NOMO-1 treated with DMSO at 0.1 percent for 48 hours (cell line): ENCODE measurements at regions not wholly inside any gene's neighbourhood (a gene's known extent, or its start where the extent isn't known, plus 50 kb on each side); places are given as distances from the start of the nearest gene placed in this dataset.
"Not testable (repeated sequence)": the region's sequence is repeated elsewhere in the genome, so short reads cannot be mapped to it uniquely, and the experiment has no call there.

Experiments
- DNase-seq: peaks from one replicate; lab custom pipeline; 2025; ENCODE audit not compliant: unreplicated experiment; lab: John Stamatoyannopoulos, UW

DNA sequence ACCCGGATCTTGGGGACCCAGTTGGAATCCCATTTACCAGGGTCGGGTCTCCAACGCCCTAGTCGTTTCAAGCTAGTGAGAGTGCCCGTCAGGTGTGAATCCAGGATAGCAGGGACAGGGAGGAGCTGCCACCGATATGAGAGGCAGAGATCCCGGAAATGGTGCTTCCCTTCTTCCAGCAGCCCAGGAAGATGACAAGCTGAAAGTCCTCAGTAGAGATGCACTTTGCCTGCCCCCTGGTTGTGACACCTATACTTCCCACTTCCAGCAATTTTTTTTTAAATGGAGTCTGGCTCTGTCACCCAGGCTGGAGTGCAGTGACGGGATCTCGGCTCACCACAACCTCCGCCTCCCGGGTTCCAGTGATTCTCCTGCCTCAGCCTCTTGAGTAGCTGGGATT is 503.0 kb downstream of the NTRK3 start:
- no peak for DNase-seq

GRCh38 chr15:87752250-87752951 is 504.1 kb downstream of the NTRK3 start:
- DNase-seq, result no peak

DNA sequence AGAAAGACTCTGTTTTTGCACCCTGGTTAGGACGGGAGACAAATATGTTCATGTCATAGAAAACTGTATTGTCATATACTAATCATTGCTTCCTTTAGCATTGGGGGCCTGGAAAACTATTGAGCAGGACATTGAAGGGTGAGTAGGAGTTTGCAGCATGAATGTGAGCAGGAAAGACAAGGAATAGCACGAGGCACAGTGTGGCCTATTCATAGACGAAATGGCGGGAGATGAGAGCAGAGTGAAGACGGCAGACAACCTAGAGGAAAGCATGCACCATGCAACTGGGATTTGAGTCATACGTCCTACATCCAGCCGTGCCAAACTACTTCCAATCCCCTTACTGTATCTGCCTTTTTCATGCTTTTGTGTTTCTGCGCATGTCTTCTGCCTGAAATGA is 508.1 kb downstream of the NTRK3 start:
- DNase-seq, result no peak

DNA sequence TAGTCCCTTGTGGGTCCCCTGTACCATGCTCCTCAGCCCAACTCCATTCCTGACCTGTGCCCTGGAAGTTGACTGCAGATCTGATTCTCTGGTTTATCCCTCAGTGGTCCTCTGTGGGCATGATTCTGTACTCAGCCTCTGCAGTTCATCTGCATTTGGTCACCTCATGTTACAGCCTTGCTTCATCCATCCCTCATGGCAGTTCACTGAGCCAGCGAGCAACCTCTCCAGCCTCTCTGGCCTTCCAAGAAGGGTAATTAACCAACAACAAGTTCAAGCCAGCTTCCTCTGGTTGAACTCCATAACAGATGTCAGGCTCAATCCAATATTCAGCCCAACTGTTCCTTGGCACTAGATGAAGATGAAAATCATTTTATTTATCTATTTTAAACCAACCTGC is 509.5 kb downstream of the NTRK3 start:
- DNase-seq, result no peak

DNA sequence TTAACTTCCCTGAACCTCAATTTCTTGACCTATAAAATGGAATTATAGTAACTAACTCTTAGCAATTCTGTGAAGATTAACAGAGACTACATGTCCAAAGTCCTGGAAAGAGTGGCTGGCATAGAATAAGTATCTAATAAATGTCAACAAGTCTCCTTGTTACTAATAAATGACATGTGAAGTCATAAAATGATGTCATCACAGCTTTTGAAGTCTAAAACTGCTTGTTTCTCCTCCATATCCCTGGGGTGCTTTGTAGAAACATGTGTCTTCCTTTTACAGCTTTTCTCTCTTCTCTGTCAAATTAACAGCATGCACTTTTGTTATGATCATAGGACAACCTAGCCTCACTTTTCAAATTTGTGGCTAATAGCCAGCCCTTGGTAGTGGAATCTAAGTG is 510.2 kb downstream of the NTRK3 start:
- no peak for DNase-seq

- DNase-seq, result no peak
Measured at GRCh38 chr15:87744815-87745214, 511.7 kb downstream of the NTRK3 start.

DNA sequence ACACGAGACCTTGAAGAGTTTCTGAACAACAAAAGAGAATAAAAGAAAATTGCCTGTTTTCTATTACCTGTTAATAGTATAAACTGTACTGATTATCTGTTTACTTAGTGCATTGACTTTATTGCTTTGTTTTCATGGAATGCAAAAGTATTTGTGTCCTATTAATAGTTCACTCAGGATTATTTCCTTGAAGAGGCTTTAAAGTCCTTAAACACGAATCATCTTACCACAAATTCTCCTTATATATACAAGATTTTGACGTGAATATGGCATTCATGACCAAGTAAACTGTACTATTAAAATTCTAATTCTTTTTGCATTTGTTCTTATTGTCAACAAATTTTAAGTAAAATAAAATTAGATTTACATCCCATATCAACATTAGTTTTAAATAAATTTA is 513.0 kb downstream of the NTRK3 start:
- DNase-seq, result no peak

DNA sequence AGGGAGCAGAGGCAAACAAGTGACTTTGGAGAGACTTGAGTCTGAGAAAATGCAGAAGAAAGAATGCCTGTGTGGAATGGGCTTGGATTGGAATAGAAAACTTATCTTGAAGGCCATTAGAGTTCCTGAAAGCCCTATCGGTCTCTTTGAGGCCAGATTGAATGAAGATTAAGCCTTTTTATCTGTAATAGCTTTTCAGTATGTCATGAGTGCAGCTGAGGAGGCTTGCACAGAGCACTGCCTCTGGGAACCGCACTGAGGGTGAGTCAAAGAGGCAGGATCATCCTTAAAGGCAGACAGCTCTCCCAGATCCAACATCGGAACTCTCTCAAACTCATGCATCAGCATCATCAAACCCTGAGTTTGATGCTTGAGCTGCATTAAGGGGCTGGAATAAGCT is 515.2 kb downstream of the NTRK3 start:
- no peak for DNase-seq

DNA sequence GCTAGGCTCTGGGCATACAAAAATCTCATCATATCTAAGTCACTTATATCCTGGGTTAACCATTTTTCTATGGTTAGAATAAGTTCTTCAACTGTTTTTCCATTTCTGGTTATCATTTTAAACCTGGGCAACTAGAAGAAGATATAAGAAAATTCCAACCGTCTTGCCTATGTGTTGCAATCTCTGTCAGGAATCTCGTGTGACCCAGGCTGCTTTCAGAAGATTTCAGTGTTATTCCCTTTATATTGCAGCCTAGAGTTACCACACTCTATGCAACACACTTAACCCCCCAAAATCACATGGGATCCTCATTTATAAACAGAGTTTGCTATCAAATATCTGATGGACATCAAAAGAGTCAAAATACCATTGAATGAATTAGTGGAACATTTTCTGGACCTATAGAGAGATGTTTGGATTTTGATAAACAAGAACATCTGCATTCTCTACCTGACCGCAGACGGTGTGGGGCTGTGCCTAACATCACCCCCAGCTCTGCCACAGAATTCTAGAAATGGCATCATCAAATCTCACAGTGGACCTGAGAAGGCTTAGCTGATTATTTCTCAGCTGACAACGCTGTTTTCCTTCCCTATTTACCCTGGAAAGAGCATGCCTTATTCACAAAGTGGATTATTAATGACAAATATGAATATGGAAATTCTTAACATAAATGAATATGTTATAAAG is 515.7 kb downstream of the NTRK3 start:
- DNase-seq, result no peak

DNA sequence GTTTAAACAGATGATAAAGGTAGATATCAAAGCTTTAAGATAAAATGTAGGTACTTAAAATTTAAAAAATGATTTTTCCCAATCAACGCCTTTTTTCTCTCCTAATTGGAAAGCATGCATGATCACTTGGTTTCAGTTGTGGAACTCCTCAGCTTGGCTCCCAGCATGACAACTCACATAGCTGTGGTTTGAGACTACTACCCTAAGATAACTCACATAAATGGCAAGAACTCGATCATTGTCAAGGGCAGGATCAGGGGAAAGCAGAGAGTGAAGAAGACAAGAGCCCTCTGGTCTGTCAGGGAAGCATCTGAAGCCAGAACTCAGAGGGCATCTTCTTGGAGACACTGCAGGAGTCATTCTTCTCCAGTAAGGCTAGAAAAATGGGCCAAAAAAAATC is 516.7 kb downstream of the NTRK3 start:
- no peak for DNase-seq

DNA sequence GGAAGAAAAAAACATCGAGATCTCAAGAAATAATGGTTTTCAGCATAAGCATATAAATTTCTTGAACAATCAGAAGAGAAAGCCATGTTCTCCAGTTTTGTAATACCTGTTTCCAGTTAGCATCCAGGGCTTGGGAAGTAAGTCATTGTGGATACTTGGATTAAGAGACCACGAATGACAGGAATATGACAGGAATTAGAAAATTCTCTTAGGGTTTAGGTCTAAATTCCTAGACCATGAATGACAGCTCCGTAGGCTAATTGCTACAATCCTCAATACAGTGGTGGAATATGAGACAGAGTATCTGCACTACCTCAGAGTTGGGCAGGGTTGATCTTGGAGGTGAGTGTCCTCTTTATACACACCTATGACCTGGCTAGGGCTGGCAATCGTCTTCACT is 517.5 kb downstream of the NTRK3 start:
- no peak for DNase-seq

DNA sequence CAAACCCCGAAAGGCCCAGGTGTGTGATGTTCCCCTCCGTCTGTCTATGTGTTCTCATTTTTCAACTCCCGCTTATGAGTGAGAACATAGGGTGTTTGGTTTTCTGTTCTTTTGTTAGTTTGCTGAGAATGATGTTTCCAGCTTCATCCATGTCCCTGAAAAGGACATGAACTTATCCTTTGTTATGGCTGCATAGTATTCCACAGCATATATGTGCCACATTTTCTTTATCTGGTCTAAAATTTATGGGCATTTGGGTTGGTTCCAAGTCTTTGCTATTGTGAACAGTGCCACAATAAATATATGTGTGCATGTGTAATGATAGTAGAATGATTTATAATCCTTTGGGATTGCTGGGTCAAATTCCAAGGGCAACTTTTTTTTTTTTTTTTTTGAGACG is 519.1 kb downstream of the NTRK3 start:
- DNase-seq, result not testable (repeated sequence)

DNA sequence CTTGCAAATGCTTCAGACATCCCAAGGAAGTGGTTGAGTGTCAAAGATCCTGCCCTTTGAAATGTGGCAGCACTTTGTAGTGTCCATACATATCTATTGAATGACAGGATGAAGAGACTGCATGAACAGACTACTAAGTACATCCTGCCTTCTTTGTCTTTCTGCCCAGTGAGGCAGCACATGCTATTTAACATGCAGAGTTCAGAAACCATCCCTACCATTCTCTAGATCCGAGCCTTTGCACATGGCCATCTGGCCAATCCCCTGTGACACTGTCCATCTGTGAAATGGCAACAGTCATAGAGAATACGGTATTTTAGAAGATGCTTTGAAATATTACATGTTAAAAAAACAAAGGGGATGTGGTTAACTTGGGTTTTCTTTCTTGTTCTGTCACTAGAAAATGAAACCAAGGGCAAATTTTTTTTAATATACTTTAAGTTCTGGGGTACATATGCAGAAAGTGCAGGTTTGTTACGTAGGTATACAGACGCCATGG is 519.6 kb downstream of the NTRK3 start:
- no peak for DNase-seq

DNA sequence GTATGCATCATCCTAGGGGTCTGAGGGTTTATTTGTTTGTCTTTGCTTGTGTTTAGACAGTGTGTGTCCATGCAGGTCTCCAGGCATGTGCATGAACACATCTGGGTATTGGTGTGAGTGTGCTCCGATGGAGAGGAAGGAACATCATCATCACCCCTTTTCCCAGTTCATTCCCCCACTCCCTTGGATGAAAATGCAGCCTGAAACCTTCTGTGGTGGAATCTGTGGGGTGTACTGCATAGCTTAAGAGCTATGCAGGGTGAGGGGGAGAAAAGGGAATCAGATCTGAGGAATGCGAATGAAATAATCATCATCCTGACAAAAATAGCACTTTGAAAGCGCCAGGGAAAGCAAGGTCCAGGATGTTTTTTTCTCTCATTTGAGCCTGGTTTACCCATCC is 520.1 kb downstream of the NTRK3 start:
- no peak for DNase-seq

GRCh38 chr15:87735522-87735921 is 521.0 kb downstream of the NTRK3 start:
- no peak for DNase-seq

DNA sequence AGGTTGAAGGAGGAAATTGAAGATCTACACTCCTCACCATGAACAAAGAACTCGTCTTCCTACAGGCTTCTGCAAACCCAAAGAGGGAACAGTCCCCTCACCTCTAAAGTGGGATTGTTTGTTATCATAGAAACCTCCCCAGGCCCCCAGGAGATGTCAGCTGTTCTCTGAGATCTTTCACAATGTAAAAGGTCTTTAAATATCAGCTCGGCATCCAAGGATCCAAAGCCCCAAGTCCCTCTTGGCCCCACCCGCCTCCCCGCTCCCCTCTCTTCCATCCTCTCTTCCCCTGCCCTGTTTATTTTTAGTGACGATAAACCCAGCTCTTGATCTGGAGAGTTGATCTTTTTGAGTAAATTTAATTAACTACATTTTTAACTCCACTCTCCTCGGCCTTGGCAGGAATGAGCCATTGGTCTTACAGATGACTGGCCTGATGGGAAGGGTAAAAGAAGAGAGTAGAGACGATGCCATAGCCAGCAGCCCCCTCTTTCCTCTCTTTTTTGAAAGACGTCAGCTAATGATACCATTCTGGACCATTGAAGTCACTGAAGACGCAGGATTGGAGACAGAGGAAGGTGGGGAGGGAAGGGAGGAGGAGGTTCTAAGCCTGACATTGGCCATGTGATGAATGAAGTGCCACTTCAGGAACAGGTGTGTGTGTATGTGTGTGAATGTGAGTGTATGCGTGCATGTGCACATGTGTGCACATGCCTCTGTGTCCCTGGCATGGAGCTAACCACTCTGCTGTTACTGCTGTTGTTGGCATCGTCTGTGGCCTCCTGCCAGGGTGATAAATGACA is 521.8 kb downstream of the NTRK3 start:
- no peak for DNase-seq

GRCh38 chr15:87733977-87734376 is 522.6 kb downstream of the NTRK3 start:
- no peak for DNase-seq

- DNase-seq, result no peak
Measured at GRCh38 chr15:87733541-87733941, 523.0 kb downstream of the NTRK3 start.

DNA sequence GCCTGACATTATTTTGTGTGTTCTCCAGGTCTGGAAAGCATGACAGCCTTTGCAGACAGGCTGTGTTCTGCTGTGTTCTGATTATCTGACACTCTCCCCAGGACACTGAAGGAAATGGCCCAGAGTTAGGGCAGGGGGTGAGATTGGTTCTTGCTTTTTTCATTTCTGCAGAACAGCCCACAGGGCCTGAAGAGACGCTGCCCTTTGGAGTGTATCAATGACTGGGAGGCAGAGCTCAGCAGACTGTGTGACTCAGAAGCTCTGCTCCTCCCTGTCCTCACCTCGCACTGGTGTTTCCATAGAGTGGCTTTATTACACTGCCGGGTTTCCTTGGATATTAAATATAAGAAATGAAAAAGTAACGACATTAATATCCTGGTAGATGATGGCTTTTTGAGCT is 523.6 kb downstream of the NTRK3 start:
- DNase-seq, result no peak

- DNase-seq, result no peak
Measured at GRCh38 chr15:87731630-87732029, 524.9 kb downstream of the NTRK3 start.

DNA sequence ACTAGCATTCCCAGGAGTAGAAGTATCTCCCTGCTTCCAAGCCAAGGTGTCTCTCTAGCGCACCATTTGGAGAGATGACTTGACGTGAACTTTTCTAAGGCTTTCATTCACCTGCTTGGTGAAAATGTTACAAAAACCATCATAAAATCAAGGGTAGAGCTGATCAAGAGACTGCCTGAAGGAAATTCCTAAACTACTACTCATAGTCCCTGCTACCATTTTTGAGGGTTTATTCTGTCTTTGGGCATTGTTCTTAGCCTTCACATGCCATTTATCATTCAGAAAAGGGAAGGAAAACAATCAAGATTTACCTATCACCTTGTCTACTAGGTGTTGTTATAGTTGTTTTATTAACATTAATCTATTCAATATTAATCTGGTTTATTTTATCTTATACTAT is 525.8 kb downstream of the NTRK3 start:
- DNase-seq, result no peak

DNA sequence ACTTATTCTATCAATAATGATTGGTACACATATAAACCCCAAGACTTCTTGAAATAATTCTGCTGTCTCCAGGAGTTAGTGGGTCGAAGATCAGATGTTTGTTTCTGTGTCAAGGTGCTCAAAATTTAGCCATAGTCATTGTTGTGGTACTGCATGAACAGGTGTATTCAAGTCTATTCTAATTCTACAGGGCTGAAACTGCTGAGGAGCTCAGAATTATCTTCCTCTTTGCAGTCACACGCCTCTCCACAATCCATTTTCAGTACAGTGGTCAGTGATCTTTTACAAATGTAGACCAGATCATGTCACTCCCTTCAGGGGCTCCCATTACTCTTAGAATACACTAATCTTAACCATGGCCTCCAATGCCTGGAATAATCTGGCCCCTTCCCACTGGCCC is 527.5 kb downstream of the NTRK3 start:
- no peak for DNase-seq
